NB4 (cell line): ENCODE measurements at regions not wholly inside any gene's neighbourhood (a gene's known extent, or its start where the extent isn't known, plus 50 kb on each side); places are given as distances from the start of the nearest gene placed in this dataset.
"Not testable (repeated sequence)": the region's sequence is repeated elsewhere in the genome, so short reads cannot be mapped to it uniquely, and the experiment has no call there.

Experiments
- DNase-seq: peaks from one replicate; pipeline ENCODE4 v3.0.0; 2010; ENCODE audit warnings: low read depth
- H3K4me3 ChIP-seq: one replicate; pipeline ENCODE4 v1.5.1; 2011; ENCODE audit warnings: mild to moderate bottlenecking, low read depth, low read length, moderate library complexity
- MYC ChIP-seq: IDR thresholded peaks from 2 replicates; pipeline ENCODE4 v1.6.1; 2011; ENCODE audit warnings: low read depth, low read length
- POLR2A ChIP-seq: IDR thresholded peaks from 2 replicates; pipeline ENCODE4 v1.6.1; 2011; ENCODE audit warnings: mild to moderate bottlenecking; ENCODE audit not compliant: insufficient read length; ENCODE audit errors: extremely low read depth
- TF ChIP-seq, protein P1 (sequence below): IDR thresholded peaks from one replicate; pipeline ENCODE4 v1.5.1; 2012; ENCODE audit warnings: low read depth, low read length
- TF ChIP-seq, protein P2 (sequence below): IDR thresholded peaks from 2 replicates; pipeline ENCODE4 v1.6.1; 2011; ENCODE audit warnings: low read depth, low read length

- TF ChIP-seq POLR2A (no peak), MYC (no peak)
- TF ChIP-seq, protein P1, sequence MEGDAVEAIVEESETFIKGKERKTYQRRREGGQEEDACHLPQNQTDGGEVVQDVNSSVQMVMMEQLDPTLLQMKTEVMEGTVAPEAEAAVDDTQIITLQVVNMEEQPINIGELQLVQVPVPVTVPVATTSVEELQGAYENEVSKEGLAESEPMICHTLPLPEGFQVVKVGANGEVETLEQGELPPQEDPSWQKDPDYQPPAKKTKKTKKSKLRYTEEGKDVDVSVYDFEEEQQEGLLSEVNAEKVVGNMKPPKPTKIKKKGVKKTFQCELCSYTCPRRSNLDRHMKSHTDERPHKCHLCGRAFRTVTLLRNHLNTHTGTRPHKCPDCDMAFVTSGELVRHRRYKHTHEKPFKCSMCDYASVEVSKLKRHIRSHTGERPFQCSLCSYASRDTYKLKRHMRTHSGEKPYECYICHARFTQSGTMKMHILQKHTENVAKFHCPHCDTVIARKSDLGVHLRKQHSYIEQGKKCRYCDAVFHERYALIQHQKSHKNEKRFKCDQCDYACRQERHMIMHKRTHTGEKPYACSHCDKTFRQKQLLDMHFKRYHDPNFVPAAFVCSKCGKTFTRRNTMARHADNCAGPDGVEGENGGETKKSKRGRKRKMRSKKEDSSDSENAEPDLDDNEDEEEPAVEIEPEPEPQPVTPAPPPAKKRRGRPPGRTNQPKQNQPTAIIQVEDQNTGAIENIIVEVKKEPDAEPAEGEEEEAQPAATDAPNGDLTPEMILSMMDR = no peak
- TF ChIP-seq, protein P2, sequence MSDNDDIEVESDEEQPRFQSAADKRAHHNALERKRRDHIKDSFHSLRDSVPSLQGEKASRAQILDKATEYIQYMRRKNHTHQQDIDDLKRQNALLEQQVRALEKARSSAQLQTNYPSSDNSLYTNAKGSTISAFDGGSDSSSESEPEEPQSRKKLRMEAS = no peak
- DNase-seq = no peak
- H3K4me3 ChIP-seq = no peak overlapping the region
These were observed 863.2 kb downstream of the GBE1 start for GRCh38 chr3:80898211-80898610.

DNA sequence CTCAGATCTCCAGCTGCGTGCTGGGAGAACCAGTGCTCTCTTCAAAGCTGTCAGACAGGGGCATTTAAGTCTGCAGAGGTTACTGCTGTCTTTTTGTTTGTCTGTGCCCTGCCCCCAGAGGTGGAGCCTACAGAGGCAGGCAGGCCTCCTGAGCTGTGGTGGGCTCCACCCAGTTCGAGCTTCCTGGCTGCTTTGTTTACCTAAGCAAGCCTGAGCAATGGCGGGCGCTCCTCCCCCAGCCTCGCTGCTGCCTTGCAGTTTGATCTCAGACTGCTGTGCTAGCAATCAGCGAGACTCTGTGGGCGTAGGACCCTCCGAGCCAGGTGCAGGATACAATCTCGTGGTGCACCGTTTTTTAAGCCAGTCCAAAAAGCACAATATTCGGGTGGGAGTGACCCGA lies 864.4 kb downstream of the GBE1 start:
- DNase-seq, H3K4me3 ChIP-seq: not testable (repeated sequence)

- H3K4me3 ChIP-seq = no peak overlapping the region
- TF ChIP-seq MYC (no peak), POLR2A (no peak)
- TF ChIP-seq, protein P1 = no peak
- TF ChIP-seq, protein P2 = no peak
- DNase-seq = no peak
These were observed 870.9 kb downstream of the GBE1 start for GRCh38 chr3:80890571-80890970.

GRCh38 chr3:80889535-80889934 lies 871.9 kb downstream of the GBE1 start:
- H3K4me3 ChIP-seq = no peak overlapping the region
- DNase-seq = no peak
- TF ChIP-seq, protein P2 = no peak
- TF ChIP-seq MYC (no peak), POLR2A (no peak)
- TF ChIP-seq, protein P1 = no peak

DNA sequence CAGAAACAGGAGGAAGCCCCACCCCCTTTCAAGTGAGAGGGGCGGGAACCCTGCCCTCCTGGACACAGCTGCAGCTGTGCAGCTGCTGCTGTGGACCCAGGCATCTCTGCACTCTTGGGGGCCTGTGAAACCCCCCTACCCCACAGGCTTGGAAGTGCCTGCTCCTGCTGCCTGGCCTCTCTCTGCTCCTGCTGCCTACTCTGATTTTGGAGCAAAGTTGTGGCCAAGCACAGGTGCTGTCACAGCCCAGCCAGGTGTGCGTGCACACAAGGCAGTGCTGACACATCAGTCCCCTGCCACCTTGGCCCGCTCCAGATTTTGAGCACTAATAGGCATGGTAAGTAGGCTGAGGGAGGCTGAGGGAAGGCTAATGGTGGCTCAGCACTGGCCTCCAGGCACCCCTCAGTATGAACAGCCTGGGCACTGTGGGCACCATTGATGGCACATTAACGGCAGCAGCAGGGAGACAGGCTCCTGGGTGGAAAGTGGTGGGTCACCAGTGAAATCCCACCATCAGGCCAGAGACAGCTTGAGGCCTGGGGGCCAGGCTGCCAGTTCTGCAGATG lies 890.9 kb downstream of the GBE1 start:
- no peak overlapping the region for H3K4me3 ChIP-seq
- DNase-seq = no peak
- TF ChIP-seq POLR2A (no peak), MYC (no peak)
- TF ChIP-seq, protein P2 = no peak
- TF ChIP-seq, protein P1 = no peak

DNA sequence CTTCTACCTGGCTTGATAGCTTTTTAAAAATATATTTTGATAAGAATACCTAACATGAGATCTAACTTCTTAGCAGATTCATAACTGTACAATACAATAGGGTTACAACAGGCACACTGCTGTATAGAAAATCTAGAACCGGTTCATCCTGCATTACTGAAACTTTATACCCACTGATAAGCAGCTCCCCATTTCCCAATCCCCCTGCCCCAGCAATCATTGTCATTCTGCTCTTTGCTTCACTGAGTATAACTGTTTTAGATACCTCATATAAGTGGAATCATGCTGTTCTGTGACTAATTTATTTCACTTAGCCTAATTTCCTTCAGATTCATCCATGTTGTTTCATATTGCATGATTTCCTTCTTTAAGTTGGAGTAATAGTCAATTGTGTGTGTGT lies 906.0 kb downstream of the GBE1 start:
- no peak overlapping the region for H3K4me3 ChIP-seq
- TF ChIP-seq MYC = no peak
- TF ChIP-seq, protein P1 = no peak
- TF ChIP-seq POLR2A = no peak
- TF ChIP-seq, protein P2 = no peak
- no peak for DNase-seq
